Liver (tissue), 8 donors: ENCODE measurements at regions not wholly inside any gene's neighbourhood (a gene's known extent, or its start where the extent isn't known, plus 50 kb on each side); places are given as distances from the start of the nearest gene placed in this dataset.

Experiments used
- DNase-seq: peaks from one replicate; pipeline ENCODE4 v3.0.0-alpha.2; 2017; ENCODE audit warnings: low spot score
- H3K27ac ChIP-seq, 2 donors: one replicate each; pipeline ENCODE4 v1.7.0; 2013; ENCODE audit warnings: inconsistent platforms in 2 of 2, low read length in 2 of 2, control low read depth in 1 of 2, low read depth in 1 of 2, mild to moderate bottlenecking in 1 of 2
- H3K27me3 ChIP-seq, 4 donors: one replicate each; pipeline versions ENCODE4 v1.6.1 to v1.7.0; 2013; ENCODE audit warnings: low read length in 3 of 4, inconsistent platforms in 1 of 4, mild to moderate bottlenecking in 1 of 4, moderate library complexity in 1 of 4; ENCODE audit not compliant: control insufficient read depth in 4 of 4, insufficient read depth in 4 of 4
- H3K36me3 ChIP-seq, 4 donors: one replicate each; pipeline versions ENCODE4 v1.6.1 to v1.7.0; 2013; ENCODE audit warnings: low read length in 3 of 4, mild to moderate bottlenecking in 3 of 4, low read depth in 1 of 4, moderate library complexity in 1 of 4; ENCODE audit not compliant: control insufficient read depth in 4 of 4, insufficient read depth in 3 of 4
- H3K4me1 ChIP-seq, 4 donors: one replicate each; pipeline versions ENCODE4 v1.6.1 to v1.7.0; 2013; ENCODE audit warnings: low read length in 3 of 4, mild to moderate bottlenecking in 3 of 4, moderate library complexity in 1 of 4; ENCODE audit not compliant: control insufficient read depth in 4 of 4, insufficient read depth in 4 of 4
- H3K4me3 ChIP-seq, 3 donors: one replicate each; pipeline versions ENCODE4 v1.6.1 to v1.7.0; 2013; ENCODE audit warnings: low read length in 3 of 3, control low read depth in 1 of 3, low read depth in 1 of 3, mild to moderate bottlenecking in 1 of 3
- H3K9ac ChIP-seq, 2 donors: one replicate each; pipeline ENCODE4 v1.7.0; 2013; ENCODE audit warnings: low read length in 2 of 2, mild to moderate bottlenecking in 2 of 2, moderate library complexity in 2 of 2, control low read depth in 1 of 2, low read depth in 1 of 2
- H3K9me3 ChIP-seq, 4 donors: one replicate each; pipeline versions ENCODE4 v1.6.1 to v1.7.0; 2013; ENCODE audit warnings: low read length in 3 of 4; ENCODE audit not compliant: control insufficient read depth in 4 of 4
- ATF3 ChIP-seq: IDR thresholded peaks from 2 replicates; pipeline ENCODE4 v1.6.1; 2016; ENCODE audit warnings: antibody characterized with exemption
- CTCF ChIP-seq: fragments of 150-350 bp; IDR thresholded peaks from 2 replicates; pipeline ENCODE4 v1.5.1; 2017; ENCODE audit warnings: improper control_type of control experiment, low read depth, low read length; ENCODE audit not compliant: missing input control
- EGR1 ChIP-seq, 2 donors: IDR thresholded peaks; 2 replicates each; pipeline ENCODE4 v1.6.1; 2016 to 2018; ENCODE audit warnings: antibody characterized with exemption in 2 of 2, low read depth in 2 of 2
- FOXA1 ChIP-seq: IDR thresholded peaks from 2 replicates; pipeline ENCODE4 v1.6.1; 2016; ENCODE audit warnings: antibody characterized with exemption
- FOXA2 ChIP-seq: IDR thresholded peaks from 2 replicates; pipeline ENCODE4 v1.6.1; 2016; ENCODE audit warnings: antibody characterized with exemption
- GABPA ChIP-seq, 2 donors: IDR thresholded peaks in 1 of 2; conservative IDR thresholded peaks in 1 of 2; 2 replicates each; pipeline ENCODE4 v1.6.1; 2016; ENCODE audit warnings: antibody characterized with exemption in 2 of 2, mild to moderate bottlenecking in 1 of 2, moderate library complexity in 1 of 2
- HNF4A ChIP-seq, 2 donors: conservative IDR thresholded peaks; 2 replicates each; pipeline ENCODE4 v1.6.1; 2016; ENCODE audit warnings: antibody characterized with exemption in 2 of 2, mild to moderate bottlenecking in 2 of 2
- HNF4G ChIP-seq: IDR thresholded peaks from 2 replicates; pipeline ENCODE4 v1.6.1; 2016; ENCODE audit warnings: antibody characterized with exemption
- JUND ChIP-seq, 2 donors: IDR thresholded peaks; 2 replicates each; pipeline ENCODE4 v1.6.1; 2016; ENCODE audit warnings: antibody characterized with exemption in 2 of 2
- MAX ChIP-seq: IDR thresholded peaks from 2 replicates; pipeline ENCODE4 v1.6.1; 2016; ENCODE audit warnings: antibody characterized with exemption
- NR2F2 ChIP-seq: IDR thresholded peaks from 2 replicates; pipeline ENCODE4 v1.6.1; 2016; ENCODE audit warnings: antibody characterized with exemption
- RAD21 ChIP-seq, 2 donors: IDR thresholded peaks; 2 replicates each; pipeline ENCODE4 v1.6.1; 2016; ENCODE audit warnings: antibody characterized with exemption in 2 of 2, mild to moderate bottlenecking in 2 of 2
- REST ChIP-seq: IDR thresholded peaks from 2 replicates; pipeline ENCODE4 v1.6.1; 2016; ENCODE audit warnings: antibody characterized with exemption, mild to moderate bottlenecking
- RXRA ChIP-seq, 2 donors: IDR thresholded peaks; 2 replicates each; pipeline ENCODE4 v1.6.1; 2017 to 2018; ENCODE audit warnings: antibody characterized with exemption in 2 of 2, mild to moderate bottlenecking in 1 of 2
- SP1 ChIP-seq: IDR thresholded peaks from 2 replicates; pipeline ENCODE4 v1.6.1; 2018; ENCODE audit warnings: antibody characterized with exemption, mild to moderate bottlenecking
- YY1 ChIP-seq: IDR thresholded peaks from 2 replicates; pipeline ENCODE4 v1.6.1; 2016; ENCODE audit warnings: antibody characterized with exemption, mild to moderate bottlenecking
- ZBTB33 ChIP-seq: IDR thresholded peaks from 2 replicates; pipeline ENCODE4 v1.6.1; 2016; ENCODE audit warnings: antibody characterized with exemption
- WGBS: extraction: QIAGEN DNeasy Blood & Tissue Kit; methylation state at CpG from one replicate; pipeline ENCODE4 v1.1.7; 2013; 5-methylcytosine and 5-hydroxymethylcytosine counted together
- donor health status: healthy.
- donor health status: healthy.
- donor health status: healthy.
- donor health status: healthy.
- donor health status: healthy.

GRCh38 chr12:59088673-59089072 lies 168.4 kb upstream of the LRIG3 start:
- Histone ChIP-seq H3K4me3 (no peak overlapping the region), H3K9me3 (no peaks in the 10 kb centered on the region), H3K27me3 (no peaks in the 10 kb centered on the region), H3K9ac (no peak overlapping the region), H3K4me1 (peaks cover 0 to 3% (median 0%) of the 10 kb centered on the region in 4 donors), H3K36me3 (no peaks in the 10 kb centered on the region), H3K27ac (no peak overlapping the region)
- no peak for TF ChIP-seq ATF3
- no peak for TF ChIP-seq EGR1 (IDR thresholded peaks at IDR 0.05; ENCODE audit: low read depth in 2 of 2)
- TF ChIP-seq YY1, result no peak
- DNase-seq, result no peak
- 81% methylated on average over 5 of the region's 5 CpGs for WGBS

- no peak for DNase-seq
- TF ChIP-seq FOXA2, result no peak
- no peak for TF ChIP-seq RAD21 (IDR thresholded peaks at IDR 0.05)
- TF ChIP-seq NR2F2, result no peak
- TF ChIP-seq JUND (IDR thresholded peaks at IDR 0.05), result no peak
- no peak for TF ChIP-seq YY1
- no peak for TF ChIP-seq MAX
- TF ChIP-seq GABPA (IDR thresholded peaks at IDR 0.05 in 1 of 2, conservative IDR thresholded peaks at IDR 0.05 in 1 of 2), result no peak
- no peak for TF ChIP-seq EGR1 (IDR thresholded peaks at IDR 0.05; ENCODE audit: low read depth in 2 of 2)
- no peak for TF ChIP-seq HNF4A (conservative IDR thresholded peaks at IDR 0.05)
- TF ChIP-seq REST, result no peak
- no peak for TF ChIP-seq ATF3
- no peak for TF ChIP-seq RXRA (IDR thresholded peaks at IDR 0.05)
- TF ChIP-seq ZBTB33, result no peak
- TF ChIP-seq CTCF, result no peak
- TF ChIP-seq HNF4G, result no peak
- no peak for TF ChIP-seq FOXA1
- TF ChIP-seq SP1, result no peak
- no peak overlapping the region for H3K4me3 ChIP-seq
- H3K9ac ChIP-seq, result no peak overlapping the region
- no peaks in the 10 kb centered on the region for H3K36me3 ChIP-seq
- no peaks in the 10 kb centered on the region for H3K9me3 ChIP-seq
- no peaks in the 10 kb centered on the region for H3K27me3 ChIP-seq
- no peak overlapping the region for H3K27ac ChIP-seq
- WGBS, result 55% methylated on average over 3 of the region's 3 CpGs
- peaks cover 0 to 3% (median 0%) of the 10 kb centered on the region in 4 donors for H3K4me1 ChIP-seq
These were observed 167.4 kb upstream of the LRIG3 start for GRCh38 chr12:59087691-59088090.
